ENCODE measurements at regions not wholly inside any gene's neighbourhood (a gene's known extent, or its start where the extent isn't known, plus 50 kb on each side); places are given as distances from the start of the nearest gene placed in this dataset.

- no peak for TF ChIP-seq CTCF (IDR thresholded peaks at IDR 0.05; ENCODE audit: low read length)
- no peak for TF ChIP-seq EZH2 (optimal IDR thresholded peaks at IDR 0.05; ENCODE audit: low read depth, low read length)
- TF ChIP-seq EZH2phosphoT487 (IDR thresholded peaks at IDR 0.05; ENCODE audit: low read length): no peak
These were observed 121.3 kb upstream of the HNMT start for GRCh38 chr2:137842952-137843351.
